WTC11 (cell line): ENCODE measurements at regions not wholly inside any gene's neighbourhood (a gene's known extent, or its start where the extent isn't known, plus 50 kb on each side); places are given as distances from the start of the nearest gene placed in this dataset.

ENCODE experiments used
- ATAC-seq: fragments of 200-7000 bp; cut with Tn5 transposase; 2 replicates; pipeline ENCODE4 v1.10.0; 2021; ENCODE audit warnings: mild to moderate bottlenecking, moderate library complexity
- CTCF ChIA-PET: fragments of 300-600 bp; sonication (Branson Sonifier 250); formaldehyde crosslinking; loops from one replicate; lab custom pipeline; 2021; ENCODE audit warnings: antibody characterized with exemption; lab: Charles Lee
- POLR2A ChIA-PET: fragments of 350-600 bp; sonication (Branson Sonifier 250); formaldehyde crosslinking; loops from one replicate; lab custom pipeline; 2021; ENCODE audit warnings: antibody characterized with exemption; lab: Charles Lee
- DNase-seq: peaks from one replicate; pipeline ENCODE4 v3.0.0; 2021; ENCODE audit warnings: low spot score
- H3K27ac Mint-ChIP-seq: 2 replicates; pipeline ENCODE4 v1.8.0; 2021; ENCODE audit warnings: mixed read lengths
- H3K27me3 Mint-ChIP-seq: 2 replicates; pipeline ENCODE4 v1.8.0; 2021; ENCODE audit warnings: low read depth, mild to moderate bottlenecking, moderate library complexity, mixed read lengths
- H3K36me3 Mint-ChIP-seq: 2 replicates; pipeline ENCODE4 v1.8.0; 2021; ENCODE audit warnings: mixed read lengths
- H3K4me1 Mint-ChIP-seq: 2 replicates; pipeline ENCODE4 v1.8.0; 2022; ENCODE audit warnings: mixed read lengths
- H3K4me3 Mint-ChIP-seq: 2 replicates; pipeline ENCODE4 v1.8.0; 2021; ENCODE audit warnings: mild to moderate bottlenecking, moderate library complexity, mixed read lengths
- H3K9me3 Mint-ChIP-seq: 2 replicates; pipeline ENCODE4 v1.8.0; 2021; ENCODE audit warnings: mixed read lengths
- AR ChIP-seq: fragments of 250-450 bp; sonication (Bioruptor Pico); IDR thresholded peaks from 2 replicates; pipeline ENCODE4 v1.9.0; 2021; ENCODE audit warnings: mild to moderate bottlenecking
- ATF6 ChIP-seq: sonication (generic); formaldehyde crosslinking; IDR thresholded peaks from 2 replicates; pipeline ENCODE4 v1.8.1; 2023; ENCODE audit warnings: mild to moderate bottlenecking, missing genetic modification reagents
- CDX4 ChIP-seq: fragments of 250-450 bp; sonication (Bioruptor Pico); IDR thresholded peaks from 2 replicates; pipeline ENCODE4 v1.9.0; 2021; ENCODE audit warnings: moderate library complexity, mild to moderate bottlenecking, inconsistent platforms, borderline replicate concordance
- CREB1 ChIP-seq: sonication (generic); formaldehyde crosslinking; IDR thresholded peaks from 2 replicates; pipeline ENCODE4 v1.8.0; 2023; ENCODE audit warnings: mild to moderate bottlenecking, missing genetic modification reagents
- CREM ChIP-seq: sonication (generic); formaldehyde crosslinking; IDR thresholded peaks from 2 replicates; pipeline ENCODE4 v1.8.1; 2022; ENCODE audit warnings: mild to moderate bottlenecking, missing genetic modification reagents, moderate library complexity
- EMX1 ChIP-seq: fragments of 250-450 bp; sonication (Bioruptor Pico); IDR thresholded peaks from 2 replicates; pipeline ENCODE4 v1.8.0; 2021; ENCODE audit warnings: mild to moderate bottlenecking
- ERG ChIP-seq: fragments of 250-450 bp; sonication (Bioruptor Pico); IDR thresholded peaks from 2 replicates; pipeline ENCODE4 v1.8.0; 2021; ENCODE audit warnings: mild to moderate bottlenecking
- ESRRA ChIP-seq: sonication (generic); formaldehyde crosslinking; IDR thresholded peaks from 2 replicates; pipeline ENCODE4 v1.8.1; 2022; ENCODE audit warnings: mild to moderate bottlenecking, missing genetic modification reagents, borderline replicate concordance
- FOXK1 ChIP-seq: sonication (generic); formaldehyde crosslinking; IDR thresholded peaks from 2 replicates; pipeline ENCODE4 v1.8.0; 2022; ENCODE audit warnings: mild to moderate bottlenecking, moderate library complexity, missing genetic modification reagents
- HMGXB4 ChIP-seq: sonication (generic); formaldehyde crosslinking; IDR thresholded peaks from 2 replicates; pipeline ENCODE4 v1.8.1; 2023; ENCODE audit warnings: mild to moderate bottlenecking, moderate library complexity, missing genetic modification reagents
- KAT7 ChIP-seq: sonication (generic); formaldehyde crosslinking; IDR thresholded peaks from 2 replicates; pipeline ENCODE4 v1.8.1; 2023; ENCODE audit warnings: missing genetic modification reagents, mild to moderate bottlenecking, borderline replicate concordance
- MYBL2 ChIP-seq: sonication (generic); formaldehyde crosslinking; IDR thresholded peaks from 2 replicates; pipeline ENCODE4 v1.8.1; 2023; ENCODE audit warnings: mild to moderate bottlenecking, moderate library complexity, missing genetic modification reagents
- NFATC4 ChIP-seq: fragments of 250-450 bp; sonication (Bioruptor Pico); IDR thresholded peaks from 2 replicates; pipeline ENCODE4 v1.9.0; 2021; ENCODE audit warnings: mild to moderate bottlenecking
- NR2C2 ChIP-seq: sonication (generic); formaldehyde crosslinking; IDR thresholded peaks from 2 replicates; pipeline ENCODE4 v1.8.0; 2022; ENCODE audit warnings: mild to moderate bottlenecking, missing genetic modification reagents
- OVOL2 ChIP-seq: fragments of 250-450 bp; sonication (Bioruptor Pico); IDR thresholded peaks from 2 replicates; pipeline ENCODE4 v1.9.0; 2021; ENCODE audit warnings: mild to moderate bottlenecking, borderline replicate concordance
- RORB ChIP-seq: fragments of 250-450 bp; sonication (Bioruptor Pico); IDR thresholded peaks from 2 replicates; pipeline ENCODE4 v1.9.0; 2021; ENCODE audit warnings: mild to moderate bottlenecking
- SP1 ChIP-seq: sonication (generic); formaldehyde crosslinking; conservative IDR thresholded peaks from 2 replicates; pipeline ENCODE4 v1.8.1; 2022; ENCODE audit warnings: missing genetic modification reagents
- TCF7 ChIP-seq: sonication (generic); formaldehyde crosslinking; IDR thresholded peaks from 2 replicates; pipeline ENCODE4 v1.8.0; 2022; ENCODE audit warnings: mild to moderate bottlenecking, low read depth, missing genetic modification reagents, moderate library complexity
- TEAD4 ChIP-seq: sonication (generic); formaldehyde crosslinking; IDR thresholded peaks from 2 replicates; pipeline ENCODE4 v1.8.0; 2022; ENCODE audit warnings: mild to moderate bottlenecking, missing genetic modification reagents
- ZBTB21 ChIP-seq: sonication (generic); formaldehyde crosslinking; IDR thresholded peaks from 2 replicates; pipeline ENCODE4 v1.8.1; 2023; ENCODE audit warnings: mild to moderate bottlenecking, missing genetic modification reagents, borderline replicate concordance
- ZNF121 ChIP-seq: sonication (generic); formaldehyde crosslinking; IDR thresholded peaks from 2 replicates; pipeline ENCODE4 v1.8.0; 2023; ENCODE audit warnings: missing genetic modification reagents
- ZNF138 ChIP-seq: sonication (generic); formaldehyde crosslinking; conservative IDR thresholded peaks from 2 replicates; pipeline ENCODE4 v1.8.1; 2022; ENCODE audit warnings: mild to moderate bottlenecking, moderate library complexity, missing genetic modification reagents
- ZNF425 ChIP-seq: fragments of 250-450 bp; sonication (Bioruptor Pico); conservative IDR thresholded peaks from 2 replicates; pipeline ENCODE4 v1.9.0; 2021; ENCODE audit warnings: mild to moderate bottlenecking

- H3K4me1 Mint-ChIP-seq = peaks cover 25% of the 10 kb centered on the region
Observed at GRCh38 chr4:18684932-18685331, 663.4 kb upstream of the LCORL start.

GRCh38 chr4:18676526-18676915 lies 655.0 kb upstream of the LCORL start:
- no peak overlapping the region for H3K4me3 Mint-ChIP-seq
- ATAC-seq (no peak), DNase-seq (no peak)
- H3K36me3 Mint-ChIP-seq = no peaks in the 10 kb centered on the region
- H3K4me1 Mint-ChIP-seq = peaks cover 5% of the 10 kb centered on the region; the same call in 1 of the 2 replicates
- POLR2A ChIA-PET = no interaction called here
- H3K27me3 Mint-ChIP-seq = no peaks in the 10 kb centered on the region
- H3K9me3 Mint-ChIP-seq = peaks cover 4% of the 10 kb centered on the region
- CTCF ChIA-PET = no interaction called here
- H3K27ac Mint-ChIP-seq = no peak overlapping the region
- no peak for TF ChIP-seq NFATC4 (CRISPR knock-in tag)
- TF ChIP-seq CDX4 (CRISPR knock-in tag) = no peak
- no peak for TF ChIP-seq FOXK1
- no peak for TF ChIP-seq AR (CRISPR knock-in tag)
- no peak for TF ChIP-seq ZBTB21 (CRISPR knock-in tag)
- no peak for TF ChIP-seq KAT7 (CRISPR knock-in tag)
- no peak for TF ChIP-seq CREB1 (CRISPR knock-in tag)
- TF ChIP-seq TEAD4 = no peak
- no peak for TF ChIP-seq RORB (CRISPR knock-in tag)
- TF ChIP-seq ESRRA = no peak
- no peak for TF ChIP-seq NR2C2 (CRISPR knock-in tag)
- TF ChIP-seq TCF7 = no peak
- TF ChIP-seq ERG (CRISPR knock-in tag) = no peak

More at GRCh38 chr4:18684932-18685331, 663.4 kb upstream of the LCORL start:
- POLR2A ChIA-PET = interaction anchor here (0.5 kb wide), 1 partner anchor 96 kb away, joined by 6 read pairs; no protein-coding TSS in a partner anchor
- peaks cover 13% of the 10 kb centered on the region; the same call in 1 of the 2 replicates for H3K9me3 Mint-ChIP-seq
- ATAC-seq (no peak), DNase-seq (no peak)
- TF ChIP-seq SP1 (no peak), ATF6 (CRISPR knock-in tag) (no peak), OVOL2 (CRISPR knock-in tag) (no peak), EMX1 (CRISPR knock-in tag) (no peak), MYBL2 (CRISPR knock-in tag) (no peak), ZNF138 (no peak), ZBTB21 (CRISPR knock-in tag) (no peak), ZNF121 (no peak), HMGXB4 (CRISPR knock-in tag) (no peak), ZNF425 (no peak), CREM (CRISPR knock-in tag) (no peak)
- peaks cover 2% of the 10 kb centered on the region for H3K27me3 Mint-ChIP-seq
- H3K36me3 Mint-ChIP-seq = peaks cover 12% of the 10 kb centered on the region
- H3K27ac Mint-ChIP-seq = no peak overlapping the region
- no peak overlapping the region for H3K4me3 Mint-ChIP-seq
- CTCF ChIA-PET = no interaction called here
